ENCODE measurements at regions not wholly inside any gene's neighbourhood (a gene's known extent, or its start where the extent isn't known, plus 50 kb on each side); places are given as distances from the start of the nearest gene placed in this dataset.

DNA sequence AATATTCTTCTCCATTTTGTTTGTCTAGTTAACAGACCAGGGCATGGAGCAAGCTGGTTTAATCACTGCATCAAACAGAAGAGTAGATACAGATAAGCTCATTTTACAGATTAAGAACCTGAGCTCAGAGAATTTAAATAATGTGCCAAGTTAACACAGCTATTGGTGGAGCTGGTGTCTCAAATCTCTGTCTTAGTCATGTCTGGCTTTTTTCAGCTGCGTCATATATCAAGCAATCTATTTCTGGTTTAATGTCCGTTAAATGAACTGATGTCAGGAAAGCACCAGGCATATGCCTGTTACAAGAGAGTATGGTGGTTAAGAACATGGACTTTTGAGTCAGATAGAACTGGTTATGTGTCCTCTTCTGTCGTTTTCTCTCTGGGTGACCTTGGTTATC is 79.8 kb upstream of the ADGRA3 start:
- TF ChIP-seq, protein P1, sequence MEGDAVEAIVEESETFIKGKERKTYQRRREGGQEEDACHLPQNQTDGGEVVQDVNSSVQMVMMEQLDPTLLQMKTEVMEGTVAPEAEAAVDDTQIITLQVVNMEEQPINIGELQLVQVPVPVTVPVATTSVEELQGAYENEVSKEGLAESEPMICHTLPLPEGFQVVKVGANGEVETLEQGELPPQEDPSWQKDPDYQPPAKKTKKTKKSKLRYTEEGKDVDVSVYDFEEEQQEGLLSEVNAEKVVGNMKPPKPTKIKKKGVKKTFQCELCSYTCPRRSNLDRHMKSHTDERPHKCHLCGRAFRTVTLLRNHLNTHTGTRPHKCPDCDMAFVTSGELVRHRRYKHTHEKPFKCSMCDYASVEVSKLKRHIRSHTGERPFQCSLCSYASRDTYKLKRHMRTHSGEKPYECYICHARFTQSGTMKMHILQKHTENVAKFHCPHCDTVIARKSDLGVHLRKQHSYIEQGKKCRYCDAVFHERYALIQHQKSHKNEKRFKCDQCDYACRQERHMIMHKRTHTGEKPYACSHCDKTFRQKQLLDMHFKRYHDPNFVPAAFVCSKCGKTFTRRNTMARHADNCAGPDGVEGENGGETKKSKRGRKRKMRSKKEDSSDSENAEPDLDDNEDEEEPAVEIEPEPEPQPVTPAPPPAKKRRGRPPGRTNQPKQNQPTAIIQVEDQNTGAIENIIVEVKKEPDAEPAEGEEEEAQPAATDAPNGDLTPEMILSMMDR (IDR thresholded peaks at IDR 0.05; ENCODE audit: low read depth, low read length): no peak
- no peak for TF ChIP-seq EZH2phosphoT487 (IDR thresholded peaks at IDR 0.05; ENCODE audit: low read depth)
